H1 (cell line): ENCODE measurements at regions not wholly inside any gene's neighbourhood (a gene's known extent, or its start where the extent isn't known, plus 50 kb on each side); places are given as distances from the start of the nearest gene placed in this dataset.

Experiments used
- CTCF ChIA-PET: fragments of 300-600 bp; sonication (Branson Sonifier 250); formaldehyde crosslinking; loops from one replicate; lab custom pipeline; 2021; ENCODE audit not compliant: partially characterized antibody; lab: Charles Lee
- POLR2A ChIA-PET: fragments of 300-600 bp; sonication (Branson Sonifier 250); formaldehyde crosslinking; loops from one replicate; lab custom pipeline; 2021; ENCODE audit warnings: inconsistent platforms; ENCODE audit not compliant: partially characterized antibody; lab: Charles Lee
- DNase-seq, 2 experiments: peaks; one replicate each; pipeline versions ENCODE4 v3.0.0 to v3.0.0-alpha.2; 2010 to 2022; ENCODE audit warnings: low spot score in 2 of 2, low read depth in 1 of 2, mixed read lengths in 1 of 2
- FAIRE-seq: peaks from 2 replicates; lab custom pipeline; 2011; peaks lifted over from hg19 to GRCh38; lab: Jason Lieb, UNC
- H2AFZ ChIP-seq: 2 replicates; pipeline ENCODE4 v1.8.1; 2012; ENCODE audit warnings: low read length, inconsistent platforms
- H2AK5ac ChIP-seq: 2 replicates; pipeline ENCODE4 v1.6.1; 2013; ENCODE audit warnings: low read depth, low read length
- H2BK120ac ChIP-seq: replicated peaks from 2 replicates; pipeline ENCODE3; 2013; ENCODE audit warnings: low read depth, low read length, inconsistent platforms
- H2BK12ac ChIP-seq: 2 replicates; pipeline ENCODE4 v1.6.1; 2013; ENCODE audit warnings: low read depth, low read length
- H2BK15ac ChIP-seq: 2 replicates; pipeline ENCODE4 v1.6.1; 2013; ENCODE audit warnings: low read length
- H2BK20ac ChIP-seq: 2 replicates; pipeline ENCODE4 v1.6.1; 2013; ENCODE audit warnings: low read length
- H2BK5ac ChIP-seq: 2 replicates; pipeline ENCODE4 v1.6.1; 2013; ENCODE audit warnings: low read depth, low read length
- H3K14ac ChIP-seq: 2 replicates; pipeline ENCODE4 v1.6.1; 2013; ENCODE audit warnings: inconsistent platforms; ENCODE audit not compliant: insufficient read length
- H3K18ac ChIP-seq: 2 replicates; pipeline ENCODE4 v1.6.1; 2013; ENCODE audit warnings: low read length; ENCODE audit errors: extremely low read depth
- H3K23ac ChIP-seq: 2 replicates; pipeline ENCODE4 v1.6.1; 2013; ENCODE audit warnings: inconsistent platforms; ENCODE audit not compliant: insufficient read length
- H3K23me2 ChIP-seq: 2 replicates; pipeline ENCODE4 v1.6.1; 2013; ENCODE audit warnings: low read depth, low read length
- H3K27ac ChIP-seq: 2 replicates; pipeline ENCODE4 v1.6.1; 2011; ENCODE audit warnings: low read depth, low read length, inconsistent platforms
- H3K27me3 ChIP-seq, 4 experiments: replicated peaks in 1 of 4; 1 replicate in 1 of 4; 2 replicates in 3 of 4; pipeline versions ENCODE4 v1.6.1 to v1.8.1; 2011 to 2013; ENCODE audit warnings: low read length in 3 of 4, mild to moderate bottlenecking in 3 of 4, inconsistent platforms in 2 of 4, mixed read lengths in 2 of 4, moderate library complexity in 1 of 4; ENCODE audit not compliant: control insufficient read depth in 3 of 4, insufficient read depth in 3 of 4; ENCODE audit errors: extremely low read depth in 1 of 4
- H3K36me3 ChIP-seq, 4 experiments: 2 replicates each; pipeline versions ENCODE4 v1.6.1 to v1.8.1; 2011 to 2013; ENCODE audit warnings: mild to moderate bottlenecking in 4 of 4, low read length in 3 of 4, moderate library complexity in 2 of 4, control low read depth in 1 of 4, inconsistent platforms in 1 of 4; ENCODE audit not compliant: insufficient read depth in 4 of 4, control insufficient read depth in 2 of 4
- H3K4ac ChIP-seq: replicated peaks from 2 replicates; pipeline ENCODE3; 2013; ENCODE audit warnings: low read length, low read depth, mixed read lengths, inconsistent platforms; ENCODE audit not compliant: insufficient read length
- H3K4me1 ChIP-seq, 4 experiments: replicated peaks in 1 of 4; 1 replicate in 1 of 4; 2 replicates in 3 of 4; pipeline versions ENCODE4 v1.6.1 to v1.8.1; 2011 to 2013; ENCODE audit warnings: low read length in 3 of 4, inconsistent platforms in 2 of 4, mixed read lengths in 1 of 4; ENCODE audit not compliant: insufficient read depth in 4 of 4, control insufficient read depth in 3 of 4
- H3K4me2 ChIP-seq, 2 experiments: 2 replicates each; pipeline versions ENCODE4 v1.6.1 to v1.8.1; 2011 to 2013; ENCODE audit warnings: low read depth in 2 of 2, low read length in 2 of 2, control low read depth in 1 of 2, inconsistent platforms in 1 of 2, mild to moderate bottlenecking in 1 of 2; ENCODE audit not compliant: insufficient read depth in 1 of 2
- H3K4me3 ChIP-seq, 4 experiments: fragments of 200-600, 300-600 bp in 1 of 4; sonication (generic), shearing (Covaris generic), sonication (Bioruptor Twin) in 1 of 4; 2 replicates each; pipeline versions ENCODE4 v1.5.1 to v1.8.1; 2011 to 2016; ENCODE audit warnings: low read length in 4 of 4, low read depth in 3 of 4, control low read depth in 2 of 4, inconsistent platforms in 2 of 4, mild to moderate bottlenecking in 2 of 4, mixed read lengths in 1 of 4, moderate library complexity in 1 of 4; ENCODE audit not compliant: insufficient read depth in 2 of 4; ENCODE audit errors: extremely low read depth in 1 of 4
- H3K56ac ChIP-seq: replicated peaks from 2 replicates; pipeline ENCODE3; 2013; ENCODE audit warnings: low read depth, mild to moderate bottlenecking, mixed read lengths, low read length, inconsistent platforms; ENCODE audit not compliant: insufficient read length
- H3K79me1 ChIP-seq: 2 replicates; pipeline ENCODE4 v1.6.1; 2013; ENCODE audit warnings: low read depth, low read length, control low read depth
- H3K79me2 ChIP-seq, 2 experiments: 2 replicates each; pipeline versions ENCODE4 v1.6.1 to v1.8.1; 2012 to 2013; ENCODE audit warnings: low read length in 2 of 2, mild to moderate bottlenecking in 2 of 2, inconsistent platforms in 1 of 2; ENCODE audit not compliant: insufficient read depth in 2 of 2, control insufficient read depth in 1 of 2
- H3K9ac ChIP-seq, 4 experiments: replicated peaks in 1 of 4; 1 replicate in 1 of 4; 2 replicates in 3 of 4; pipeline versions ENCODE4 v1.6.1 to v1.8.1; 2011 to 2013; ENCODE audit warnings: low read depth in 3 of 4, low read length in 3 of 4, control low read depth in 2 of 4, mild to moderate bottlenecking in 2 of 4, moderate library complexity in 2 of 4, inconsistent platforms in 1 of 4; ENCODE audit errors: extremely low read depth in 1 of 4
- H3K9me3 ChIP-seq, 2 experiments: 2 replicates each; pipeline versions ENCODE4 v1.6.1 to v1.8.1; 2012 to 2013; ENCODE audit warnings: mild to moderate bottlenecking in 2 of 2, moderate library complexity in 2 of 2, control low read depth in 1 of 2, inconsistent platforms in 1 of 2, low read depth in 1 of 2, low read length in 1 of 2, mixed read lengths in 1 of 2; ENCODE audit not compliant: insufficient read depth in 2 of 2
- H4K20me1 ChIP-seq, 2 experiments: replicated peaks in 1 of 2; 2 replicates each; pipeline versions ENCODE3 to v1.8.1; 2011 to 2013; ENCODE audit warnings: inconsistent platforms in 2 of 2, low read length in 2 of 2, mild to moderate bottlenecking in 1 of 2; ENCODE audit not compliant: insufficient read depth in 2 of 2, control insufficient read depth in 1 of 2
- H4K5ac ChIP-seq: 2 replicates; pipeline ENCODE4 v1.6.1; 2013; ENCODE audit warnings: low read length, low read depth, mixed read lengths, inconsistent platforms; ENCODE audit not compliant: insufficient read length
- H4K8ac ChIP-seq: 2 replicates; pipeline ENCODE4 v1.8.0; 2013; ENCODE audit warnings: mild to moderate bottlenecking, moderate library complexity, low read length, inconsistent platforms; ENCODE audit not compliant: insufficient read depth; ENCODE audit errors: extremely low read depth
- H4K91ac ChIP-seq: replicated peaks from 2 replicates; pipeline ENCODE3; 2013; ENCODE audit warnings: low read length, mixed read lengths, inconsistent platforms; ENCODE audit not compliant: insufficient read length
- BCL11A ChIP-seq, 2 experiments: IDR thresholded peaks; one replicate each; pipeline ENCODE4 v1.6.1; 2011; ENCODE audit warnings: low read depth in 2 of 2, low read length in 2 of 2, mild to moderate bottlenecking in 2 of 2
- CHD2 ChIP-seq: IDR thresholded peaks from 2 replicates; pipeline ENCODE4 v1.6.1; 2012; ENCODE audit warnings: low read length, improper control_type of control experiment
- EP300 ChIP-seq, 2 experiments: IDR thresholded peaks; 1 replicate in 1 of 2; 2 replicates in 1 of 2; pipeline ENCODE4 v1.6.1; 2011 to 2012; ENCODE audit warnings: low read depth in 2 of 2, low read length in 2 of 2, mild to moderate bottlenecking in 2 of 2, borderline replicate concordance in 1 of 2, inconsistent platforms in 1 of 2, moderate library complexity in 1 of 2
- HDAC2 ChIP-seq, 2 experiments: fragments of 300-600 bp in 1 of 2; sonication (generic) in 1 of 2; IDR thresholded peaks; 2 replicates each; pipeline ENCODE4 v1.6.1; 2011 to 2012; ENCODE audit warnings: low read depth in 2 of 2, low read length in 2 of 2, mild to moderate bottlenecking in 2 of 2, moderate library complexity in 2 of 2, borderline replicate concordance in 1 of 2, inconsistent platforms in 1 of 2
- RAD21 ChIP-seq, 2 experiments: IDR thresholded peaks in 1 of 2; conservative IDR thresholded peaks in 1 of 2; 2 replicates each; pipeline ENCODE4 v1.6.1; 2011; ENCODE audit warnings: low read depth in 2 of 2, low read length in 2 of 2, improper control_type of control experiment in 1 of 2, inconsistent platforms in 1 of 2, mild to moderate bottlenecking in 1 of 2, moderate library complexity in 1 of 2
- RNF2 ChIP-seq: fragments of 200-900, 300-1000 bp; sonication (generic); IDR thresholded peaks from 2 replicates; pipeline ENCODE4 v1.7.1; 2016; ENCODE audit warnings: borderline replicate concordance, low read depth, mild to moderate bottlenecking, antibody characterized with exemption, low read length; ENCODE audit not compliant: poor library complexity, severe bottlenecking; ENCODE audit errors: missing control alignments
- RXRA ChIP-seq: IDR thresholded peaks from 2 replicates; pipeline ENCODE4 v1.6.1; 2011; ENCODE audit warnings: low read depth, mild to moderate bottlenecking, low read length, moderate library complexity; ENCODE audit not compliant: insufficient read depth
- SIN3A ChIP-seq, 2 experiments: IDR thresholded peaks in 1 of 2; conservative IDR thresholded peaks in 1 of 2; 2 replicates each; pipeline ENCODE4 v1.6.1; 2011 to 2012; ENCODE audit warnings: low read length in 2 of 2, improper control_type of control experiment in 1 of 2, low read depth in 1 of 2, mild to moderate bottlenecking in 1 of 2
- SP4 ChIP-seq: IDR thresholded peaks from 2 replicates; pipeline ENCODE4 v1.6.1; 2012; ENCODE audit warnings: low read length, inconsistent platforms
- WGBS, 2 experiments: shearing (Covaris generic) in 1 of 2; methylation state at CpG; one replicate each; pipeline versions ENCODE4 v1.1.6 to v1.1.7; 2013 to 2015; ENCODE audit warnings: low lambda C conversion rate in 2 of 2, mixed read lengths in 2 of 2, inconsistent platforms in 1 of 2, low coverage in 1 of 2, missing lambda C conversion rate in 1 of 2; ENCODE audit not compliant: insufficient replicate concordance in 2 of 2, insufficient coverage in 1 of 2, insufficient read length in 1 of 2; ENCODE audit errors: extremely low coverage in 1 of 2, missing lambda C conversion rate in 1 of 2; 5-methylcytosine and 5-hydroxymethylcytosine counted together

- CTCF ChIA-PET: no interaction called here
- no peak overlapping the region for H2BK15ac ChIP-seq
- 90% methylated on average over 12 of the region's 12 CpGs; no CpG with 5 or more reads in 1 of the 2 experiments for whole genome bisulfite sequencing, 2 experiments
- no peak for TF ChIP-seq SP4
- no peak for TF ChIP-seq EP300 (IDR thresholded peaks at IDR 0.05; ENCODE audit: borderline replicate concordance in 1 of 2, low read depth in 2 of 2, low read length in 2 of 2)
- TF ChIP-seq RXRA: no peak
- no peak for TF ChIP-seq BCL11A (IDR thresholded peaks at IDR 0.05; ENCODE audit: low read depth in 2 of 2, low read length in 2 of 2)
- TF ChIP-seq HDAC2 (IDR thresholded peaks at IDR 0.05; ENCODE audit: borderline replicate concordance in 1 of 2, low read depth in 2 of 2, low read length in 2 of 2): no peak
- no peak for TF ChIP-seq CHD2
- no peak for TF ChIP-seq RNF2
- TF ChIP-seq SIN3A (conservative IDR thresholded peaks at IDR 0.05 in 1 of 2, IDR thresholded peaks at IDR 0.05 in 1 of 2; ENCODE audit: low read depth in 1 of 2, low read length in 2 of 2): no peak
- no peak for TF ChIP-seq RAD21 (IDR thresholded peaks at IDR 0.05 in 1 of 2, conservative IDR thresholded peaks at IDR 0.05 in 1 of 2; ENCODE audit: low read depth in 2 of 2, low read length in 2 of 2)
These were observed 177.1 kb upstream of the HDAC4 start for GRCh38 chr2:239577935-239578334.

More at GRCh38 chr2:239577935-239578334, 177.1 kb upstream of the HDAC4 start:
- DNase-seq (no peak), FAIRE-seq (no peak)
- no peak overlapping the region for H3K4ac ChIP-seq
- no peak overlapping the region for H3K56ac ChIP-seq
- no peak overlapping the region for H3K9ac ChIP-seq
- no peak overlapping the region for H4K91ac ChIP-seq
- no peak overlapping the region for H3K18ac ChIP-seq
- no peak overlapping the region for H3K4me3 ChIP-seq
- H3K4me1 ChIP-seq: no peaks in the 10 kb centered on the region
- H2BK12ac ChIP-seq: no peak overlapping the region
- H3K79me2 ChIP-seq: no peaks in the 10 kb centered on the region
- no peak overlapping the region for H2BK5ac ChIP-seq
- H2AFZ ChIP-seq: no peak overlapping the region
- H4K20me1 ChIP-seq: no peaks in the 10 kb centered on the region
- no peak overlapping the region for H3K4me2 ChIP-seq
- H3K79me1 ChIP-seq: no peaks in the 10 kb centered on the region
- no peak overlapping the region for H2BK120ac ChIP-seq
- H3K23me2 ChIP-seq: no peaks in the 10 kb centered on the region
- H2BK20ac ChIP-seq: no peak overlapping the region
- no peak overlapping the region for H4K8ac ChIP-seq
- no peak overlapping the region for H3K23ac ChIP-seq
- H3K36me3 ChIP-seq: no peaks in the 10 kb centered on the region
- no peak overlapping the region for H2AK5ac ChIP-seq
- POLR2A ChIA-PET: no interaction called here
- H3K27ac ChIP-seq: no peak overlapping the region
- H4K5ac ChIP-seq: no peak overlapping the region
- H3K27me3 ChIP-seq: no peaks in the 10 kb centered on the region
- H3K9me3 ChIP-seq: peaks cover 0 to 6% of the 10 kb centered on the region in 2 experiments; a peak in 1 of 4 replicates
- H3K14ac ChIP-seq: no peak overlapping the region
